CD8-positive, alpha-beta memory T cell (primary cell): ENCODE measurements at regions not wholly inside any gene's neighbourhood (a gene's known extent, or its start where the extent isn't known, plus 50 kb on each side); places are given as distances from the start of the nearest gene placed in this dataset.
A peak's percentile ranks its signal among the peaks of the same experiment; 100 is the strongest.
"Not testable (repeated sequence)": the region's sequence is repeated elsewhere in the genome, so short reads cannot be mapped to it uniquely, and the experiment has no call there.

Experiments used
- CTCF ChIA-PET: fragments of 350-600 bp; sonication (Branson Sonifier 250); formaldehyde crosslinking; loops from one replicate; lab custom pipeline; 2021; ENCODE audit warnings: antibody characterized with exemption; lab: Charles Lee
- POLR2A ChIA-PET: fragments of 350-600 bp; sonication (Branson Sonifier 250); formaldehyde crosslinking; loops from one replicate; lab custom pipeline; 2021; ENCODE audit warnings: antibody characterized with exemption; lab: Charles Lee
- DNase-seq, 5 donors: peaks; one replicate each; pipeline versions ENCODE4 v3.0.0 to v3.0.0-alpha.2; 2020 to 2022; ENCODE audit warnings: mixed read lengths in 1 of 5
- H3K27ac ChIP-seq: one replicate; pipeline ENCODE4 v1.7.0; 2013; ENCODE audit warnings: low read depth, mild to moderate bottlenecking, low read length, moderate library complexity
- H3K27me3 ChIP-seq: 2 replicates; pipeline ENCODE4 v1.7.0; 2013; ENCODE audit warnings: low read length, mild to moderate bottlenecking; ENCODE audit not compliant: insufficient read depth, poor library complexity, severe bottlenecking
- H3K36me3 ChIP-seq: 2 replicates; pipeline ENCODE4 v1.7.0; 2013; ENCODE audit warnings: mild to moderate bottlenecking, low read length, moderate library complexity; ENCODE audit not compliant: insufficient read depth
- H3K4me1 ChIP-seq: 2 replicates; pipeline ENCODE4 v1.7.0; 2013; ENCODE audit warnings: mild to moderate bottlenecking, low read length, moderate library complexity; ENCODE audit not compliant: insufficient read depth
- H3K4me3 ChIP-seq: 2 replicates; pipeline ENCODE4 v1.7.0; 2013; ENCODE audit warnings: mild to moderate bottlenecking, low read length
- H3K9me3 ChIP-seq: 2 replicates; pipeline ENCODE4 v1.7.0; 2013; ENCODE audit warnings: mild to moderate bottlenecking, low read length
- H3K27ac Mint-ChIP-seq, 8 donors: one replicate each; pipeline ENCODE4 v1.8.0; 2020 to 2021; ENCODE audit warnings: mixed read lengths in 8 of 8, mild to moderate bottlenecking in 6 of 8, inconsistent platforms in 3 of 8, moderate library complexity in 3 of 8
- H3K27me3 Mint-ChIP-seq, 2 donors: one replicate each; pipeline ENCODE4 v1.8.0; 2020 to 2021; ENCODE audit warnings: mixed read lengths in 2 of 2, mild to moderate bottlenecking in 1 of 2, moderate library complexity in 1 of 2
- H3K36me3 Mint-ChIP-seq, 3 donors: one replicate each; pipeline ENCODE4 v1.8.0; 2020 to 2021; ENCODE audit warnings: mixed read lengths in 3 of 3, inconsistent platforms in 1 of 3, mild to moderate bottlenecking in 1 of 3
- H3K4me1 Mint-ChIP-seq, 3 donors: one replicate each; pipeline ENCODE4 v1.8.0; 2020 to 2021; ENCODE audit warnings: mixed read lengths in 3 of 3, inconsistent platforms in 1 of 3, mild to moderate bottlenecking in 1 of 3
- H3K4me3 Mint-ChIP-seq, 7 donors: one replicate each; pipeline ENCODE4 v1.8.0; 2020 to 2021; ENCODE audit warnings: mixed read lengths in 7 of 7, mild to moderate bottlenecking in 6 of 7, moderate library complexity in 4 of 7, inconsistent platforms in 2 of 7
- H3K9me3 Mint-ChIP-seq, 5 donors: one replicate each; pipeline ENCODE4 v1.8.0; 2020 to 2022; ENCODE audit warnings: mixed read lengths in 5 of 5, mild to moderate bottlenecking in 3 of 5, moderate library complexity in 2 of 5, inconsistent platforms in 1 of 5

DNA sequence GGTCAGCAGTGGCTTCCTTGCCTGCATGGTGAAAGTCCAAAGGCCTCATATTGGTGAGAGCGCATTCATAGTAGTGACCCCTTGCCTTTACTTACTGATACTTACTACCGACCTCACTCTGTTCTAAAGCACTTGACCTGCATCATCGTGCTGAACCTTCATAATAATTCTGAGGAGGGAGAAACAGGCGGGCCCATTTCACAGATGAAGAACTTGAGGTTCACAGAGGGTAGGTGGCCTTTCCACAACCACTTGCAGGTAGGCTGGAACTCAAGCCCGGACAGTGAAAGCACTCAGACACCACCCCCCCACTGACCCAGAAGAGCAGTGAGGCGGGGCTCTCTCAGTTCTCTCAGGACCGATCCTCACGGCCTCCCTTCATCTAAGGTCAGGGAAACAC, 149.4 kb upstream of the CHST15 start:
- H3K4me3 Mint-ChIP-seq = no peak overlapping the region
- no peaks in the 10 kb centered on the region for H3K27me3 ChIP-seq
- no peaks in the 10 kb centered on the region for H3K36me3 ChIP-seq
- no peaks in the 10 kb centered on the region for H3K9me3 ChIP-seq
- H3K9me3 Mint-ChIP-seq = no peaks in the 10 kb centered on the region
- H3K4me1 ChIP-seq = no peaks in the 10 kb centered on the region
- H3K4me1 Mint-ChIP-seq = no peaks in the 10 kb centered on the region
- H3K36me3 Mint-ChIP-seq = peaks cover 0 to 5% (median 0%) of the 10 kb centered on the region in 3 donors
- peaks cover 5 to 11% of the 10 kb centered on the region in 2 donors for H3K27me3 Mint-ChIP-seq
- H3K27ac Mint-ChIP-seq = no peak overlapping the region
- H3K4me3 ChIP-seq = no peak overlapping the region
- DNase-seq = peak in 1 of 5 donors; percentile 15
- H3K27ac ChIP-seq = no peak overlapping the region
- ChIA-PET POLR2A (no interaction called here), CTCF (no interaction called here)

DNA sequence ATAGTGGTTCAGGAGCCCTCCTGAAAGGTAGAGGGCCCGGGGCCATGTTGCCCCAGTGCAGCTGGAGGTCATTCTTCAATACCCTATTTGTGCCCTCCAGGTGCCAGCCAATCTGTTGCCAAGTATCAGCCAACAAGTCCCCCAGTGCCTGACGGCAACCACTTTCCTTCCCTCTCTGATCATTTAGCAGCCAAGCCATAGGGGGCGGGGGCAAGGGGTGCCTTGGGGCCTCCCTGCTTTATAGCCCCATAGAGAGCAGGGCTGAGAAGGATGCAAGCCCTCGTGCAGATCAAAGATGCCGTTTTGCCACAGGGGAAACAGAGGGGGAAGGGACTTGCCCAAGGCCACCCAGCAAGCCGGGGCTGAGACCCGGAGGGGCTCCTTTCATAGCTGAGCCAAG, 149.0 kb upstream of the CHST15 start:
- Histone ChIP-seq H3K27ac (no peak overlapping the region), H3K4me3 (no peak overlapping the region), H3K36me3 (no peaks in the 10 kb centered on the region), H3K9me3 (no peaks in the 10 kb centered on the region), H3K27me3 (no peaks in the 10 kb centered on the region), H3K4me1 (no peaks in the 10 kb centered on the region)
- no peak overlapping the region for H3K4me3 Mint-ChIP-seq
- no peak overlapping the region for H3K27ac Mint-ChIP-seq
- POLR2A ChIA-PET = no interaction called here
- H3K27me3 Mint-ChIP-seq = peaks cover 5 to 11% of the 10 kb centered on the region in 2 donors
- H3K36me3 Mint-ChIP-seq = peaks cover 0 to 5% (median 0%) of the 10 kb centered on the region in 3 donors
- H3K9me3 Mint-ChIP-seq = no peaks in the 10 kb centered on the region
- DNase-seq = peak in 1 of 5 donors; percentile 30
- H3K4me1 Mint-ChIP-seq = no peaks in the 10 kb centered on the region
- CTCF ChIA-PET = no interaction called here

DNA sequence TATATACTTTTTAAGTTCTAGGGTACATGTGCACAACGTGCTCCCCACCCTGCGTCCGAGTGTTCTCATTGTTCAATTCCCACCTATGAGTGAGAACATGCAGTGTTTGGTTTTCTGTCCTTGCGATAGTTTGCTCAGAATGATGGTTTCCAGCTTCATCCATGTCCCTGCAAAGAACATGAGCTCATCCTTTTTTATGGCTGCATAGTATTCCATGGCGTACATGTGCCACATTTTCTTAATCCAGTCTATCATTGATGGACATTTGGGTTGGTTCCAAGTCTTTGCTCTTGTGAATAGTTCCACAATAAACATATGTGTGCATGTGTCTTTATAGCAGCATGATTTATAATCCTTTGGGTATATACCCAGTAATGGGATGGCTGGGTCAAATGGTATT, 148.1 kb upstream of the CHST15 start:
- H3K27me3 Mint-ChIP-seq = peaks cover 5 to 11% of the 10 kb centered on the region in 2 donors
- DNase-seq, CTCF ChIA-PET, H3K27ac Mint-ChIP-seq, POLR2A ChIA-PET, H3K27ac ChIP-seq, H3K4me1 ChIP-seq, H3K36me3 ChIP-seq, H3K4me1 Mint-ChIP-seq, H3K9me3 Mint-ChIP-seq, H3K27me3 ChIP-seq, H3K9me3 ChIP-seq, H3K4me3 ChIP-seq, H3K4me3 Mint-ChIP-seq, H3K36me3 Mint-ChIP-seq: not testable (repeated sequence)

DNA sequence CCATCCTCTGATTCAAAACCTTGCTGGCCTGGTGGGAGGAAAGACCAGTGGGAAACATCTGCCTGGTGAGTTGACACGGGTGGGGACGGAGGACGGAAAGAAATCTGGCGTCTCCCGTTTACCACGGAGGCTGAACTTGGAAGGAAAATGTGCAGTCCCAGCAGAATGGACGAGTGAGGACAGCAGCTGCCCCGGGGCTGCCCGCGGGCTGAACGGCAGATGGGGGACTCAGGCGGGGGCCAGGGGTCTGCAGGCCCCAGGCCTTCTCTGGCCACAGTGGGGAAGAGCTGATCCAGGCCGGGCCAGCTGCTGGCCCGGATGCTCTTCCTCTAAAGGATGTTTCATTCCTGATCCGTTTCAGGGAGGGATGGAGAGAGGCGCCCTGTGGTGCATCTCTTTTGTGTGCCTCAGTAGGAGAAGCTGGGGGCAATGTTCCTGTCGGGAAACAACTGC, 147.5 kb upstream of the CHST15 start:
- no peaks in the 10 kb centered on the region for H3K36me3 ChIP-seq
- peaks cover 5 to 11% of the 10 kb centered on the region in 2 donors for H3K27me3 Mint-ChIP-seq
- DNase-seq = peak in 1 of 5 donors; percentile 21
- ChIA-PET POLR2A (no interaction called here), CTCF (no interaction called here)
- no peak overlapping the region for H3K4me3 ChIP-seq
- H3K27me3 ChIP-seq = no peaks in the 10 kb centered on the region
- H3K4me1 ChIP-seq = no peaks in the 10 kb centered on the region
- peaks cover 0 to 2% (median 0%) of the 10 kb centered on the region in 5 donors for H3K9me3 Mint-ChIP-seq
- H3K4me1 Mint-ChIP-seq = no peaks in the 10 kb centered on the region
- no peak overlapping the region for H3K27ac ChIP-seq
- H3K27ac Mint-ChIP-seq = no peak overlapping the region
- no peak overlapping the region for H3K4me3 Mint-ChIP-seq
- H3K9me3 ChIP-seq = no peaks in the 10 kb centered on the region
- peaks cover 0 to 5% (median 0%) of the 10 kb centered on the region in 3 donors for H3K36me3 Mint-ChIP-seq

DNA sequence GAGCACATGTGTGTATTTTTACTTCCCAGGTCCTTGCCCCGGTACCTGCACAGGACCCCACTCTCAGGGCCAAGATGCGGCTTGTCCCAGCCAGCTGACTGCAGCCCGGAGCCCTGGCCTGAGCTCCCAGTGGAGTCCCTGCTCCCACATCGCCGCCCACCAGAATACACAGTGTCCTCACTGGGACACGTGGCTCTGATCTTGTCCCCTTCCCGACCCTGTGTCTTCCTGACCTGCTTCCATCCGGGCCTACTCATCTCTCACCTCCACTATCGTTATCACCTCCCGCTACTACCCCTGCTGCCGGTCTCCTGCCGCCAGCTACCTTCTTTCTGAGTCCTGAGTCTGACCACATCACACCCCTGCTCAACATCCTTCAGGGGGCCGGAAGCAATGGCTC, 146.3 kb upstream of the CHST15 start:
- no peak for DNase-seq
- H3K27me3 Mint-ChIP-seq = peaks cover 7 to 11% of the 10 kb centered on the region in 2 donors
- no peaks in the 10 kb centered on the region for H3K9me3 ChIP-seq
- H3K4me3 ChIP-seq = no peak overlapping the region
- H3K27ac ChIP-seq = no peak overlapping the region
- H3K4me1 Mint-ChIP-seq = no peaks in the 10 kb centered on the region
- no peak overlapping the region for H3K27ac Mint-ChIP-seq
- ChIA-PET CTCF (no interaction called here), POLR2A (no interaction called here)
- peaks cover 0 to 5% (median 0%) of the 10 kb centered on the region in 3 donors for H3K36me3 Mint-ChIP-seq
- no peaks in the 10 kb centered on the region for H3K36me3 ChIP-seq
- H3K9me3 Mint-ChIP-seq = peaks cover 0 to 2% (median 0%) of the 10 kb centered on the region in 5 donors
- H3K4me1 ChIP-seq = no peaks in the 10 kb centered on the region
- H3K4me3 Mint-ChIP-seq = peak overlapping the region in 1 of 7 donors; percentile 18
- H3K27me3 ChIP-seq = no peaks in the 10 kb centered on the region

DNA sequence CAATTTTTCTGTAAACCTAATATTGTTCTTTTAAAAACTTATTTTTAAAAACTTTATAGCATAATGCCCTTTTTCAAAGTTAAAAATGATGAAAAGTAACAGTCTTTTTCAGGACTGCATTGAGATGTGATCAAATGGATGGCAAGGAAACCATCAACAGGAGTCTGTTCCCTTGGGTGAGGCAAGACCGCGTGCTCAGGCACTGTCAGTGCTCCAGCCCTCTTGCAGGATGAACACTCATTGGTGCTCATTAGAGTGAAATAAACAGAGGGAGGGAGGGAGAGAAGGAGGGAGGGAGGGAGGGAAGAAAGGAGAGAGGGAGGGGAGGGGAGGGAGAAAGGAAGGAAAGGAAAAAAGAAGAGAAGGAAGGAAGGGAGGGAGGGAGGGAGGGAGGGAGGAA, 145.7 kb upstream of the CHST15 start:
- peaks cover 5 to 11% of the 10 kb centered on the region in 2 donors for H3K27me3 Mint-ChIP-seq
- H3K4me3 ChIP-seq = no peak overlapping the region
- H3K9me3 Mint-ChIP-seq = peaks cover 0 to 2% (median 0%) of the 10 kb centered on the region in 5 donors
- CTCF ChIA-PET = no interaction called here
- H3K36me3 ChIP-seq = no peaks in the 10 kb centered on the region
- no peaks in the 10 kb centered on the region for H3K27me3 ChIP-seq
- POLR2A ChIA-PET = no interaction called here
- no peak overlapping the region for H3K27ac ChIP-seq
- H3K27ac Mint-ChIP-seq = no peak overlapping the region
- H3K9me3 ChIP-seq = no peaks in the 10 kb centered on the region
- peaks cover 0 to 5% (median 0%) of the 10 kb centered on the region in 3 donors for H3K36me3 Mint-ChIP-seq
- H3K4me1 ChIP-seq = no peaks in the 10 kb centered on the region
- H3K4me3 Mint-ChIP-seq = no peak overlapping the region
- DNase-seq = no peak
- H3K4me1 Mint-ChIP-seq = no peaks in the 10 kb centered on the region

DNA sequence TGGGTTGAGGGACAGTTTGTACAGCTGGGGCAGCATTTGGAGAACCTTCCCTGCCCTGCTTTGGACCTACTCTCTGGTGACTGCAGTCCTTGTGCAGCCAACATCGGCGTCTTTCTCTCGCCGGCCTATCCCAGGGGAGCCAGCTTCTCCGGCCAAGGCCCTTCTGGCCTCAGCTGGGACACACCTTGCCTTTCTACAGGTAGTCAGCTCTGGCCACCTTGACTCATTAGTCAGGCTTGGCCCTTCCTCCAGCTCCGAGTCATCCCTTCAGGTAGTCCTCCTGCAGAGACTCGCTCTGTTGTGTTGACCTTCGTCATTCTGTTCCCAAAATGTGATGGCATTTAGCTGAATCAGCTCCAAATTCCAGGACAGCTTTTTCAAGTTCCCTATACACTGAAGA, 145.0 kb upstream of the CHST15 start:
- DNase-seq = peak in 1 of 5 donors; percentile 38
- Mint-ChIP-seq H3K27me3 (peaks cover 4 to 8% of the 10 kb centered on the region in 2 donors), H3K27ac (no peak overlapping the region), H3K4me1 (no peaks in the 10 kb centered on the region), H3K4me3 (no peak overlapping the region), H3K36me3 (peaks cover 0 to 5% (median 0%) of the 10 kb centered on the region in 3 donors), H3K9me3 (peaks cover 0 to 2% (median 0%) of the 10 kb centered on the region in 5 donors)
- no peaks in the 10 kb centered on the region for H3K36me3 ChIP-seq
- no peak overlapping the region for H3K4me3 ChIP-seq
- ChIA-PET POLR2A (no interaction called here), CTCF (no interaction called here)
- H3K27me3 ChIP-seq = no peaks in the 10 kb centered on the region
- H3K9me3 ChIP-seq = no peaks in the 10 kb centered on the region
- no peaks in the 10 kb centered on the region for H3K4me1 ChIP-seq
- H3K27ac ChIP-seq = no peak overlapping the region

DNA sequence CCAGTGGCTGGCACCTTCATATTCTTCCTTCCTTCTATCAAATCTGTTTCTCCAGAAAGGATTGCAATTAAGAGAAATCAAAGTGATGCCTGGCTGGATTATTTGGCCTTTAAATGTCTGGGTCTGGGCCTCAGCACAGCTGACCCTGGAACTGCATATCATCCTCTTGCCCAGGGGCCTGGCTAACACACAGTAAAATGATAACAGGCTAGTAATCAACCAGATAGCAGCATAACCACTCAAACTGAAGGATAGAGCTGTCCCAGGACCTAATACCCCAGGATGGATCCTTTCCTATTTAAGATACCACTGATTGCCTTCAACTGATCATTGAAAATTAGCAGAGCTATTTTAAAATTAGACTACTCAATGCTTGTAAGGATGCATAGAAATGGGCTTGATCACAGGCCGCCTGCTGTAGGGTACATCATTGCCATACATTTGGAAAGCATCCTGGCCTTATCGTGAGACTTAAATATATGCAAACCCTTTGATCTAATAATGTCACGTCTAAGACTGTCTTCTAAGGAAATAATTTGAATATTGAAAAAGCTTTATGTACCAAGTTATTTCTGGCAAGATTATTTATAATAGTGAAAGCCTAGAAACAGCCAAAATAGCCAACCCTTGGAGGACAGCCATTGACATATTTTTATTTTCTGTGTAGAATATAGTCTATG, 144.0 kb upstream of the CHST15 start:
- Mint-ChIP-seq H3K36me3 (peaks cover 0 to 5% (median 0%) of the 10 kb centered on the region in 3 donors), H3K27me3 (peaks cover 4 to 8% of the 10 kb centered on the region in 2 donors), H3K4me1 (no peaks in the 10 kb centered on the region), H3K9me3 (peaks cover 0 to 2% (median 0%) of the 10 kb centered on the region in 5 donors), H3K4me3 (no peak overlapping the region), H3K27ac (no peak overlapping the region)
- ChIA-PET CTCF (no interaction called here), POLR2A (no interaction called here)
- no peak for DNase-seq
- H3K27ac ChIP-seq = no peak overlapping the region
- no peaks in the 10 kb centered on the region for H3K27me3 ChIP-seq
- H3K36me3 ChIP-seq = no peaks in the 10 kb centered on the region
- H3K4me3 ChIP-seq = no peak overlapping the region
- no peaks in the 10 kb centered on the region for H3K4me1 ChIP-seq
- H3K9me3 ChIP-seq = no peaks in the 10 kb centered on the region
